H1 (cell line): ENCODE measurements at regions not wholly inside any gene's neighbourhood (a gene's known extent, or its start where the extent isn't known, plus 50 kb on each side); places are given as distances from the start of the nearest gene placed in this dataset.

Source experiments
- CTCF ChIA-PET: fragments of 300-600 bp; sonication (Branson Sonifier 250); formaldehyde crosslinking; loops from one replicate; lab custom pipeline; 2021; ENCODE audit not compliant: partially characterized antibody; lab: Charles Lee
- POLR2A ChIA-PET: fragments of 300-600 bp; sonication (Branson Sonifier 250); formaldehyde crosslinking; loops from one replicate; lab custom pipeline; 2021; ENCODE audit warnings: inconsistent platforms; ENCODE audit not compliant: partially characterized antibody; lab: Charles Lee
- DNase-seq, 2 experiments: peaks; one replicate each; pipeline versions ENCODE4 v3.0.0 to v3.0.0-alpha.2; 2010 to 2022; ENCODE audit warnings: low spot score in 2 of 2, low read depth in 1 of 2, mixed read lengths in 1 of 2
- FAIRE-seq: peaks from 2 replicates; lab custom pipeline; 2011; peaks lifted over from hg19 to GRCh38; lab: Jason Lieb, UNC
- H2AFZ ChIP-seq: 2 replicates; pipeline ENCODE4 v1.8.1; 2012; ENCODE audit warnings: low read length, inconsistent platforms
- H2AK5ac ChIP-seq: 2 replicates; pipeline ENCODE4 v1.6.1; 2013; ENCODE audit warnings: low read depth, low read length
- H2BK120ac ChIP-seq: replicated peaks from 2 replicates; pipeline ENCODE3; 2013; ENCODE audit warnings: low read depth, low read length, inconsistent platforms
- H2BK12ac ChIP-seq: 2 replicates; pipeline ENCODE4 v1.6.1; 2013; ENCODE audit warnings: low read depth, low read length
- H2BK15ac ChIP-seq: 2 replicates; pipeline ENCODE4 v1.6.1; 2013; ENCODE audit warnings: low read length
- H2BK20ac ChIP-seq: 2 replicates; pipeline ENCODE4 v1.6.1; 2013; ENCODE audit warnings: low read length
- H2BK5ac ChIP-seq: 2 replicates; pipeline ENCODE4 v1.6.1; 2013; ENCODE audit warnings: low read depth, low read length
- H3K14ac ChIP-seq: 2 replicates; pipeline ENCODE4 v1.6.1; 2013; ENCODE audit warnings: inconsistent platforms; ENCODE audit not compliant: insufficient read length
- H3K18ac ChIP-seq: 2 replicates; pipeline ENCODE4 v1.6.1; 2013; ENCODE audit warnings: low read length; ENCODE audit errors: extremely low read depth
- H3K23ac ChIP-seq: 2 replicates; pipeline ENCODE4 v1.6.1; 2013; ENCODE audit warnings: inconsistent platforms; ENCODE audit not compliant: insufficient read length
- H3K23me2 ChIP-seq: 2 replicates; pipeline ENCODE4 v1.6.1; 2013; ENCODE audit warnings: low read depth, low read length
- H3K27ac ChIP-seq: 2 replicates; pipeline ENCODE4 v1.6.1; 2011; ENCODE audit warnings: low read depth, low read length, inconsistent platforms
- H3K27me3 ChIP-seq, 4 experiments: replicated peaks in 1 of 4; 1 replicate in 1 of 4; 2 replicates in 3 of 4; pipeline versions ENCODE4 v1.6.1 to v1.8.1; 2011 to 2013; ENCODE audit warnings: low read length in 3 of 4, mild to moderate bottlenecking in 3 of 4, inconsistent platforms in 2 of 4, mixed read lengths in 2 of 4, moderate library complexity in 1 of 4; ENCODE audit not compliant: control insufficient read depth in 3 of 4, insufficient read depth in 3 of 4; ENCODE audit errors: extremely low read depth in 1 of 4
- H3K36me3 ChIP-seq, 4 experiments: 2 replicates each; pipeline versions ENCODE4 v1.6.1 to v1.8.1; 2011 to 2013; ENCODE audit warnings: mild to moderate bottlenecking in 4 of 4, low read length in 3 of 4, moderate library complexity in 2 of 4, control low read depth in 1 of 4, inconsistent platforms in 1 of 4; ENCODE audit not compliant: insufficient read depth in 4 of 4, control insufficient read depth in 2 of 4
- H3K4ac ChIP-seq: replicated peaks from 2 replicates; pipeline ENCODE3; 2013; ENCODE audit warnings: low read length, low read depth, mixed read lengths, inconsistent platforms; ENCODE audit not compliant: insufficient read length
- H3K4me1 ChIP-seq, 4 experiments: replicated peaks in 1 of 4; 1 replicate in 1 of 4; 2 replicates in 3 of 4; pipeline versions ENCODE4 v1.6.1 to v1.8.1; 2011 to 2013; ENCODE audit warnings: low read length in 3 of 4, inconsistent platforms in 2 of 4, mixed read lengths in 1 of 4; ENCODE audit not compliant: insufficient read depth in 4 of 4, control insufficient read depth in 3 of 4
- H3K4me2 ChIP-seq, 2 experiments: 2 replicates each; pipeline versions ENCODE4 v1.6.1 to v1.8.1; 2011 to 2013; ENCODE audit warnings: low read depth in 2 of 2, low read length in 2 of 2, control low read depth in 1 of 2, inconsistent platforms in 1 of 2, mild to moderate bottlenecking in 1 of 2; ENCODE audit not compliant: insufficient read depth in 1 of 2
- H3K4me3 ChIP-seq, 4 experiments: fragments of 200-600, 300-600 bp in 1 of 4; sonication (generic), shearing (Covaris generic), sonication (Bioruptor Twin) in 1 of 4; 2 replicates each; pipeline versions ENCODE4 v1.5.1 to v1.8.1; 2011 to 2016; ENCODE audit warnings: low read length in 4 of 4, low read depth in 3 of 4, control low read depth in 2 of 4, inconsistent platforms in 2 of 4, mild to moderate bottlenecking in 2 of 4, mixed read lengths in 1 of 4, moderate library complexity in 1 of 4; ENCODE audit not compliant: insufficient read depth in 2 of 4; ENCODE audit errors: extremely low read depth in 1 of 4
- H3K56ac ChIP-seq: replicated peaks from 2 replicates; pipeline ENCODE3; 2013; ENCODE audit warnings: low read depth, mild to moderate bottlenecking, mixed read lengths, low read length, inconsistent platforms; ENCODE audit not compliant: insufficient read length
- H3K79me1 ChIP-seq: 2 replicates; pipeline ENCODE4 v1.6.1; 2013; ENCODE audit warnings: low read depth, low read length, control low read depth
- H3K79me2 ChIP-seq, 2 experiments: 2 replicates each; pipeline versions ENCODE4 v1.6.1 to v1.8.1; 2012 to 2013; ENCODE audit warnings: low read length in 2 of 2, mild to moderate bottlenecking in 2 of 2, inconsistent platforms in 1 of 2; ENCODE audit not compliant: insufficient read depth in 2 of 2, control insufficient read depth in 1 of 2
- H3K9ac ChIP-seq, 4 experiments: replicated peaks in 1 of 4; 1 replicate in 1 of 4; 2 replicates in 3 of 4; pipeline versions ENCODE4 v1.6.1 to v1.8.1; 2011 to 2013; ENCODE audit warnings: low read depth in 3 of 4, low read length in 3 of 4, control low read depth in 2 of 4, mild to moderate bottlenecking in 2 of 4, moderate library complexity in 2 of 4, inconsistent platforms in 1 of 4; ENCODE audit errors: extremely low read depth in 1 of 4
- H3K9me3 ChIP-seq, 2 experiments: 2 replicates each; pipeline versions ENCODE4 v1.6.1 to v1.8.1; 2012 to 2013; ENCODE audit warnings: mild to moderate bottlenecking in 2 of 2, moderate library complexity in 2 of 2, control low read depth in 1 of 2, inconsistent platforms in 1 of 2, low read depth in 1 of 2, low read length in 1 of 2, mixed read lengths in 1 of 2; ENCODE audit not compliant: insufficient read depth in 2 of 2
- H4K20me1 ChIP-seq, 2 experiments: replicated peaks in 1 of 2; 2 replicates each; pipeline versions ENCODE3 to v1.8.1; 2011 to 2013; ENCODE audit warnings: inconsistent platforms in 2 of 2, low read length in 2 of 2, mild to moderate bottlenecking in 1 of 2; ENCODE audit not compliant: insufficient read depth in 2 of 2, control insufficient read depth in 1 of 2
- H4K5ac ChIP-seq: 2 replicates; pipeline ENCODE4 v1.6.1; 2013; ENCODE audit warnings: low read length, low read depth, mixed read lengths, inconsistent platforms; ENCODE audit not compliant: insufficient read length
- H4K8ac ChIP-seq: 2 replicates; pipeline ENCODE4 v1.8.0; 2013; ENCODE audit warnings: mild to moderate bottlenecking, moderate library complexity, low read length, inconsistent platforms; ENCODE audit not compliant: insufficient read depth; ENCODE audit errors: extremely low read depth
- H4K91ac ChIP-seq: replicated peaks from 2 replicates; pipeline ENCODE3; 2013; ENCODE audit warnings: low read length, mixed read lengths, inconsistent platforms; ENCODE audit not compliant: insufficient read length
- ASH2L ChIP-seq: fragments of 200-600, 300-600 bp; sonication (generic); IDR thresholded peaks from one replicate; pipeline ENCODE4 v1.7.1; 2017; ENCODE audit warnings: low read length
- BCL11A ChIP-seq, 2 experiments: IDR thresholded peaks; one replicate each; pipeline ENCODE4 v1.6.1; 2011; ENCODE audit warnings: low read depth in 2 of 2, low read length in 2 of 2, mild to moderate bottlenecking in 2 of 2
- JUN ChIP-seq: IDR thresholded peaks from 2 replicates; pipeline ENCODE4 v1.6.1; 2011; ENCODE audit warnings: low read depth, mild to moderate bottlenecking, improper control_type of control experiment, low read length
- NRF1 ChIP-seq: IDR thresholded peaks from 2 replicates; pipeline ENCODE4 v1.6.1; 2011; ENCODE audit warnings: mild to moderate bottlenecking, low read depth, low read length, improper control_type of control experiment
- RFX5 ChIP-seq: IDR thresholded peaks from 2 replicates; pipeline ENCODE4 v1.6.1; 2011; ENCODE audit warnings: low read depth, low read length, improper control_type of control experiment, borderline replicate concordance
- SP4 ChIP-seq: IDR thresholded peaks from 2 replicates; pipeline ENCODE4 v1.6.1; 2012; ENCODE audit warnings: low read length, inconsistent platforms
- TAF1 ChIP-seq: IDR thresholded peaks from 2 replicates; pipeline ENCODE4 v1.6.1; 2011; ENCODE audit warnings: mild to moderate bottlenecking, low read depth, low read length
- WGBS, 2 experiments: shearing (Covaris generic) in 1 of 2; methylation state at CpG; one replicate each; pipeline versions ENCODE4 v1.1.6 to v1.1.7; 2013 to 2015; ENCODE audit warnings: low lambda C conversion rate in 2 of 2, mixed read lengths in 2 of 2, inconsistent platforms in 1 of 2, low coverage in 1 of 2, missing lambda C conversion rate in 1 of 2; ENCODE audit not compliant: insufficient replicate concordance in 2 of 2, insufficient coverage in 1 of 2, insufficient read length in 1 of 2; ENCODE audit errors: extremely low coverage in 1 of 2, missing lambda C conversion rate in 1 of 2; 5-methylcytosine and 5-hydroxymethylcytosine counted together
- TF ChIP-seq, protein P1 (sequence below), 3 experiments: IDR thresholded peaks; 1 replicate in 2 of 3; 2 replicates in 1 of 3; pipeline versions ENCODE4 v1.5.1 to v1.6.1; 2011; ENCODE audit warnings: low read length in 3 of 3, mild to moderate bottlenecking in 3 of 3, inconsistent platforms in 2 of 3, low read depth in 1 of 3, moderate library complexity in 1 of 3; ENCODE audit not compliant: insufficient read depth in 1 of 3; ENCODE audit errors: control extremely low read depth in 1 of 3

- 81% methylated on average over 5 of the region's 6 CpGs; no CpG with 5 or more reads in 1 of the 2 experiments for WGBS, 2 experiments
- POLR2A ChIA-PET, result interaction anchor here (1.1 kb wide), 1 partner anchor 9 kb away, joined by 3 read pairs; no protein-coding TSS in a partner anchor
Observed at GRCh38 chr6:110044096-110044495, 66.0 kb downstream of the GPR6 start.

More at GRCh38 chr6:110044096-110044495, 66.0 kb downstream of the GPR6 start:
- Histone ChIP-seq H4K91ac (no peak overlapping the region), H3K27ac (no peak overlapping the region), H3K9ac (no peak overlapping the region), H3K4ac (no peak overlapping the region), H4K5ac (no peak overlapping the region), H2BK5ac (no peak overlapping the region; the same call in 1 of the 2 replicates), H2AFZ (no peak overlapping the region), H3K23ac (no peak overlapping the region), H2BK120ac (no peak overlapping the region), H3K23me2 (no peaks in the 10 kb centered on the region), H4K8ac (no peak overlapping the region), H3K14ac (no peak overlapping the region), H2BK15ac (no peak overlapping the region; the same call in 1 of the 2 replicates), H3K18ac (no peak overlapping the region; the same call in 1 of the 2 replicates), H3K79me1 (no peaks in the 10 kb centered on the region), H3K27me3 (no peaks in the 10 kb centered on the region), H3K4me1 (peaks cover 0 to 3% (median 3%) of the 10 kb centered on the region in 4 experiments; a peak in 5 of 7 replicates), H3K79me2 (no peaks in the 10 kb centered on the region), H3K4me2 (no peak overlapping the region), H3K36me3 (no peaks in the 10 kb centered on the region), H2BK20ac (no peak overlapping the region), H3K56ac (no peak overlapping the region), H2BK12ac (no peak overlapping the region), H3K4me3 (no peak overlapping the region), H2AK5ac (no peak overlapping the region), H4K20me1 (no peaks in the 10 kb centered on the region), H3K9me3 (no peaks in the 10 kb centered on the region)
- CTCF ChIA-PET, result interaction anchor here (0.7 to 3.7 kb wide), 10 partner anchors 10 to 518 kb away, joined by 3 to 15 read pairs (median 3); no protein-coding TSS in a partner anchor
- FAIRE-seq, result no peak
- TF ChIP-seq, protein P1, sequence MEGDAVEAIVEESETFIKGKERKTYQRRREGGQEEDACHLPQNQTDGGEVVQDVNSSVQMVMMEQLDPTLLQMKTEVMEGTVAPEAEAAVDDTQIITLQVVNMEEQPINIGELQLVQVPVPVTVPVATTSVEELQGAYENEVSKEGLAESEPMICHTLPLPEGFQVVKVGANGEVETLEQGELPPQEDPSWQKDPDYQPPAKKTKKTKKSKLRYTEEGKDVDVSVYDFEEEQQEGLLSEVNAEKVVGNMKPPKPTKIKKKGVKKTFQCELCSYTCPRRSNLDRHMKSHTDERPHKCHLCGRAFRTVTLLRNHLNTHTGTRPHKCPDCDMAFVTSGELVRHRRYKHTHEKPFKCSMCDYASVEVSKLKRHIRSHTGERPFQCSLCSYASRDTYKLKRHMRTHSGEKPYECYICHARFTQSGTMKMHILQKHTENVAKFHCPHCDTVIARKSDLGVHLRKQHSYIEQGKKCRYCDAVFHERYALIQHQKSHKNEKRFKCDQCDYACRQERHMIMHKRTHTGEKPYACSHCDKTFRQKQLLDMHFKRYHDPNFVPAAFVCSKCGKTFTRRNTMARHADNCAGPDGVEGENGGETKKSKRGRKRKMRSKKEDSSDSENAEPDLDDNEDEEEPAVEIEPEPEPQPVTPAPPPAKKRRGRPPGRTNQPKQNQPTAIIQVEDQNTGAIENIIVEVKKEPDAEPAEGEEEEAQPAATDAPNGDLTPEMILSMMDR (IDR thresholded peaks at IDR 0.05; ENCODE audit: control extremely low read depth in 1 of 3, insufficient read depth in 1 of 3, low read depth in 1 of 3, low read length in 3 of 3), result no peak
- TF ChIP-seq JUN, result no peak
- TF ChIP-seq TAF1, result no peak
- TF ChIP-seq ASH2L, result no peak
- no peak for TF ChIP-seq SP4
- no peak for TF ChIP-seq NRF1
- no peak for TF ChIP-seq BCL11A (IDR thresholded peaks at IDR 0.05; ENCODE audit: low read depth in 2 of 2, low read length in 2 of 2)
- TF ChIP-seq RFX5, result no peak
- DNase-seq, result peak in 1 of 2 experiments; percentile 36
